Rectal smooth muscle tissue (tissue), 1 donor: ENCODE measurements at regions not wholly inside any gene's neighbourhood (a gene's known extent, or its start where the extent isn't known, plus 50 kb on each side); places are given as distances from the start of the nearest gene placed in this dataset.

Source experiments
- H3K27ac ChIP-seq: one replicate; pipeline ENCODE4 v1.7.0; 2013; ENCODE audit warnings: low read depth, low read length, inconsistent platforms
- H3K27me3 ChIP-seq: one replicate; pipeline ENCODE4 v1.7.0; 2013; ENCODE audit warnings: low read length; ENCODE audit not compliant: control insufficient read depth, insufficient read depth
- H3K36me3 ChIP-seq: one replicate; pipeline ENCODE4 v1.7.0; 2013; ENCODE audit warnings: low read length; ENCODE audit not compliant: control insufficient read depth, insufficient read depth
- H3K4me1 ChIP-seq: one replicate; pipeline ENCODE4 v1.7.0; 2013; ENCODE audit warnings: low read length; ENCODE audit not compliant: control insufficient read depth, insufficient read depth
- H3K4me3 ChIP-seq: one replicate; pipeline ENCODE4 v1.7.0; 2013; ENCODE audit warnings: low read length
- H3K9ac ChIP-seq: one replicate; pipeline ENCODE4 v1.7.0; 2013; ENCODE audit warnings: low read length

GRCh38 chr9:79812099-79812498, 240.3 kb downstream of the TLE4 start:
- H3K4me3 ChIP-seq, result no peak overlapping the region
- H3K9ac ChIP-seq, result no peak overlapping the region
- no peak overlapping the region for H3K27ac ChIP-seq
- no peaks in the 10 kb centered on the region for H3K36me3 ChIP-seq
- no peaks in the 10 kb centered on the region for H3K4me1 ChIP-seq
- no peaks in the 10 kb centered on the region for H3K27me3 ChIP-seq

DNA sequence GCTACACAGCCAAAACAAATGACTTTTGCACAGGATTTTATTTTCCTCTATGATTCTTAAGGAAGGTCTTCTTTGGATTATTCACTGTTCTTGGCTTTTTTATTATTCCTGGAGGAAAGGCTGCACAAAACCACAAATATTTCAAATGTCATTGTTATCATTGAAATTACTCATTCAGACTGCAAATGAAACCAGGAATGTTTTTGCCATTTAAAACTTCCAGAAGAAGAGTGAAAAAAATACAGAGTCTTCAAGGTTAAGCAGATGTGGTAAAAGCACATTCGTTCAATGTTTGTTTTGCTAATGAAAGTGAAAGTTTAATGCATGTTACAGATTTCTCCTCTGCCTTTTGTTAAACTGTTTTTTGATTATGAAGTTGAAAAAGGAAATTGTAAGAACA, 238.2 kb downstream of the TLE4 start:
- no peaks in the 10 kb centered on the region for H3K36me3 ChIP-seq
- no peak overlapping the region for H3K4me3 ChIP-seq
- no peak overlapping the region for H3K27ac ChIP-seq
- H3K4me1 ChIP-seq, result no peaks in the 10 kb centered on the region
- H3K27me3 ChIP-seq, result no peaks in the 10 kb centered on the region
- no peak overlapping the region for H3K9ac ChIP-seq

GRCh38 chr9:79809316-79809876, 237.6 kb downstream of the TLE4 start:
- H3K27me3 ChIP-seq, result no peaks in the 10 kb centered on the region
- no peaks in the 10 kb centered on the region for H3K36me3 ChIP-seq
- H3K27ac ChIP-seq, result no peak overlapping the region
- H3K9ac ChIP-seq, result no peak overlapping the region
- no peaks in the 10 kb centered on the region for H3K4me1 ChIP-seq
- no peak overlapping the region for H3K4me3 ChIP-seq

GRCh38 chr9:79807971-79808370, 236.2 kb downstream of the TLE4 start:
- no peaks in the 10 kb centered on the region for H3K27me3 ChIP-seq
- no peaks in the 10 kb centered on the region for H3K4me1 ChIP-seq
- no peak overlapping the region for H3K27ac ChIP-seq
- H3K36me3 ChIP-seq, result no peaks in the 10 kb centered on the region
- no peak overlapping the region for H3K9ac ChIP-seq
- no peak overlapping the region for H3K4me3 ChIP-seq

GRCh38 chr9:79806086-79806485, 234.3 kb downstream of the TLE4 start:
- H3K4me3 ChIP-seq, result no peak overlapping the region
- no peaks in the 10 kb centered on the region for H3K36me3 ChIP-seq
- H3K9ac ChIP-seq, result no peak overlapping the region
- H3K27ac ChIP-seq, result no peak overlapping the region
- H3K4me1 ChIP-seq, result no peaks in the 10 kb centered on the region
- no peaks in the 10 kb centered on the region for H3K27me3 ChIP-seq

- H3K4me1 ChIP-seq, result peaks cover 6% of the 10 kb centered on the region
- H3K9ac ChIP-seq, result no peak overlapping the region
- no peaks in the 10 kb centered on the region for H3K27me3 ChIP-seq
- H3K4me3 ChIP-seq, result no peak overlapping the region
- H3K36me3 ChIP-seq, result no peaks in the 10 kb centered on the region
- no peak overlapping the region for H3K27ac ChIP-seq
These were observed 229.7 kb downstream of the TLE4 start for GRCh38 chr9:79801459-79801858.

- H3K9ac ChIP-seq, result no peak overlapping the region
- no peaks in the 10 kb centered on the region for H3K36me3 ChIP-seq
- no peak overlapping the region for H3K4me3 ChIP-seq
- H3K4me1 ChIP-seq, result peaks cover 6% of the 10 kb centered on the region
- no peaks in the 10 kb centered on the region for H3K27me3 ChIP-seq
- no peak overlapping the region for H3K27ac ChIP-seq
These were observed 228.8 kb downstream of the TLE4 start for GRCh38 chr9:79800578-79800977.

DNA sequence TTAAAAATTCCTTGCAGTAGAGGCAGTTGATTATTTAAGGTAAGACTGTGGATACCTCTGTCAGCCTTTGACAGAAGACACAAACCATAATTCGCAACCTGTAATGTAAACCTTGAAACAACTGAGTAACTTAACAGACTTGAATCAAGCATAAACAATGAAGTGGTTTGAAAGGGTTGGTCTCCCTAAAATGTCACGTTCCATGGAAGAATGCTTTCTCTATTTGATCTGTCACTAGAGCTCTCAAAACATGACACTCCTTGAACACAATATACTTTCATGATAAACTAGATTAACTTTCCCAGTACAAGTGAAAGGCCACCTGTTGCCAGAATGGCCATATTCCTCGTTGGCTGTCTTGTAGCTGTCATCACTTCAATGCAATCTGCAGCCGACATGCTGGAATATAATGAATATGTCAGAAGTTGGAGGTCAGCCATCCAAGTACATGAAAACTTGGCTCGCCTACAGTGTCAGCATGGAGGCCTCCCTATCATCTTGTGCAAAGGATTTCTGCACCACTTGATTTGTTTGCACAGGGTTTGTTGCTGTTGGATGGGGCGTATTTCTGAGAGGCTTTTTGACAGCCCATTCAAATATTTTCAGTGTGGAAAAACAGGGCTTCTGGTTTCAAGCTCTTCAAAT, 228.0 kb downstream of the TLE4 start:
- no peak overlapping the region for H3K4me3 ChIP-seq
- no peaks in the 10 kb centered on the region for H3K27me3 ChIP-seq
- peaks cover 6% of the 10 kb centered on the region for H3K4me1 ChIP-seq
- H3K9ac ChIP-seq, result no peak overlapping the region
- no peaks in the 10 kb centered on the region for H3K36me3 ChIP-seq
- no peak overlapping the region for H3K27ac ChIP-seq

DNA sequence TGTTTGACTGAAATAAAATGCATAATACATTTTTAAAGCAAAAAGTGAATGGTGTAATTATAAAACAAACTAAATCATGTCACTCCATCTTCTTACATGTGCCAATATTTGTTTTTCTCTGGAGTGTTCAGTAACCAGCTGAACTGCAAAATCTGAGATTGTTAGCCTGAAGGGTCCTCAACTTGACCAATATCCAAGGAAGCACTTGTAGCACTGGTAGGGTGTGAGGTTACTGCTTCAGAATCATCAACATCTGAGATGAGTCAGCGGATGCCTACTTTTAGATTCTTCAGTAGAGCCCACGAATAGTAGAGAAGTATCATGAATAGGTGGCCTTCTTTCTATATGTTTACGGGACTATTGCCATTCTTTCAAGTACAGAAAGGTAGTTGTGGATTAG, 226.7 kb downstream of the TLE4 start:
- Histone ChIP-seq H3K27me3 (no peaks in the 10 kb centered on the region), H3K4me3 (no peak overlapping the region), H3K27ac (no peak overlapping the region), H3K9ac (no peak overlapping the region), H3K4me1 (peaks cover 6% of the 10 kb centered on the region), H3K36me3 (no peaks in the 10 kb centered on the region)

GRCh38 chr9:79796411-79796810, 224.6 kb downstream of the TLE4 start:
- no peak overlapping the region for H3K27ac ChIP-seq
- peaks cover 6% of the 10 kb centered on the region for H3K4me1 ChIP-seq
- no peaks in the 10 kb centered on the region for H3K27me3 ChIP-seq
- H3K9ac ChIP-seq, result no peak overlapping the region
- no peak overlapping the region for H3K4me3 ChIP-seq
- no peaks in the 10 kb centered on the region for H3K36me3 ChIP-seq

- no peak overlapping the region for H3K4me3 ChIP-seq
- no peaks in the 10 kb centered on the region for H3K27me3 ChIP-seq
- H3K9ac ChIP-seq, result no peak overlapping the region
- no peaks in the 10 kb centered on the region for H3K4me1 ChIP-seq
- H3K27ac ChIP-seq, result no peak overlapping the region
- H3K36me3 ChIP-seq, result no peaks in the 10 kb centered on the region
These were observed 216.9 kb downstream of the TLE4 start for GRCh38 chr9:79788662-79789061.

GRCh38 chr9:79781263-79781662, 209.5 kb downstream of the TLE4 start:
- Histone ChIP-seq H3K4me1 (no peaks in the 10 kb centered on the region), H3K27me3 (no peaks in the 10 kb centered on the region), H3K4me3 (no peak overlapping the region), H3K27ac (no peak overlapping the region), H3K9ac (no peak overlapping the region), H3K36me3 (no peaks in the 10 kb centered on the region)

DNA sequence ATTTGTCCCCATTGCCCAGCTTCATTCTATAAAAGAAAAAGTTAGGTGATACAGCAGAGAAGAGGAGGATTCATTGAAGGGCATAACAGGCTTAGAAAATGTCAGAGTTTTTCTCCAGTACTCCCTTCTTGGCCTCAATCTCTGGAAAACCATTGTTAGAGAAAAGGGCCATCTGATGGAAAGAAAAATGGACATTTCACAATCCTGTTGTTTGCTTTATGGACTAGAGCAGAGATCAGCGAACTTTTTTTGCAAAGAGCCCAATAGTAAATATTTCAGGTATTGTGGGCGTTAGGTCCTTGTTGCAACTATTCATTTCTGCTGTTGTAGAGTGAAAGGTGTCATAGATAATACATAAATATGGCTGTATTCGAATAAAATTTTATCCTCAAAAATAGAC, 208.8 kb downstream of the TLE4 start:
- H3K4me1 ChIP-seq, result no peaks in the 10 kb centered on the region
- H3K36me3 ChIP-seq, result no peaks in the 10 kb centered on the region
- no peak overlapping the region for H3K27ac ChIP-seq
- no peak overlapping the region for H3K4me3 ChIP-seq
- H3K9ac ChIP-seq, result no peak overlapping the region
- no peaks in the 10 kb centered on the region for H3K27me3 ChIP-seq
